GM12892 (cell line): ENCODE measurements at regions not wholly inside any gene's neighbourhood (a gene's known extent, or its start where the extent isn't known, plus 50 kb on each side); places are given as distances from the start of the nearest gene placed in this dataset.
"Not testable (repeated sequence)": the region's sequence is repeated elsewhere in the genome, so short reads cannot be mapped to it uniquely, and the experiment has no call there.

Experiments
- DNase-seq: peaks from one replicate; pipeline ENCODE4 v3.0.0; 2011; ENCODE audit not compliant: insufficient read length
- FAIRE-seq: peaks from 2 replicates; lab custom pipeline; 2011; peaks lifted over from hg19 to GRCh38; lab: Jason Lieb, UNC
- POLR2A ChIP-seq: IDR thresholded peaks from 2 replicates; pipeline ENCODE4 v1.6.1; 2011; ENCODE audit warnings: low read depth, low read length, control low read depth
- POLR2AphosphoS5 ChIP-seq: IDR thresholded peaks from 2 replicates; pipeline ENCODE4 v1.6.1; 2011; ENCODE audit warnings: low read depth, low read length, control low read depth
- TAF1 ChIP-seq: IDR thresholded peaks from 2 replicates; pipeline ENCODE4 v1.6.1; 2011; ENCODE audit warnings: low read depth, mild to moderate bottlenecking, control low read depth, low read length, borderline replicate concordance

DNA sequence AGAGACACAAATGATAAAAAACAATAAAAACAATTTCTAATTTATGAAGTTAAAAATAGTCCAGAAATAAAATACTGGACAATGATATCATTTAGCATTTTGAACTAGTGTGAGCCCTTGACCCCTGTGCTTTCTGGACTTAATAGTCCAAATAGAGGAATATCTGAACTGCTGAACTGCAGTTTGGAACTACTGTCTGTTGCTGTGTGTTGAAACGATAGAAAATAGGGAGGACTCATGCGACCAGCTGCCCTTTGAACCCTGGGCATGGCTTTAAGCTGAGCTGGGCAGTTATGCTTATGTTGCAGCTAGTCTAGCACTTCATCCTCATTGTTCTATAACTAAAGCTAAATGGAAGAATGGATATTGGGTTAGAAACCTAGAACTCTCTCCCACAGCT lies 99.5 kb downstream of the FMR1NB start:
- TF ChIP-seq TAF1 (no peak), POLR2AphosphoS5 (no peak), POLR2A (no peak)
- FAIRE-seq: no peak

DNA sequence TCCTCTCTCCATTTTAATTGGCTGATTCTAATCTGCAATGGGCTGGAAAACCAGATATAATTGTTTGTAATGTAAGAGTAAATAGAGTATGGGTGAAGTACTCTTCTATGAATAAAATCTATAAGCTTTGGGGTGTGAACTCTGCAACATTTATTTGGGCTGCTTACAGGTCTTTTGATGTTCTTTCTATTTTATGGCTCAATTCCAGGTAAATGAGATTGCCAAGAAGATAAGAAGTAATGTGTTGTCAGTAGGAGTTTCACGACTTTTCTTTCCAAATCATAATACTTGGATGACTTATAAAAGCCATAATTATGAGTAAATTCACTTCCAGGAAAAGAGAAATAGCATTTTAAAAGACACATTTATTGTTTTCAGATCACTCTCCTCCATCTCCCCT lies 103.5 kb downstream of the FMR1NB start:
- no peak for DNase-seq
- FAIRE-seq: no peak
- no peak for TF ChIP-seq POLR2A
- TF ChIP-seq TAF1: no peak
- no peak for TF ChIP-seq POLR2AphosphoS5

More for the DNA sequence above, 99.5 kb downstream of the FMR1NB start:
- DNase-seq: no peak

DNA sequence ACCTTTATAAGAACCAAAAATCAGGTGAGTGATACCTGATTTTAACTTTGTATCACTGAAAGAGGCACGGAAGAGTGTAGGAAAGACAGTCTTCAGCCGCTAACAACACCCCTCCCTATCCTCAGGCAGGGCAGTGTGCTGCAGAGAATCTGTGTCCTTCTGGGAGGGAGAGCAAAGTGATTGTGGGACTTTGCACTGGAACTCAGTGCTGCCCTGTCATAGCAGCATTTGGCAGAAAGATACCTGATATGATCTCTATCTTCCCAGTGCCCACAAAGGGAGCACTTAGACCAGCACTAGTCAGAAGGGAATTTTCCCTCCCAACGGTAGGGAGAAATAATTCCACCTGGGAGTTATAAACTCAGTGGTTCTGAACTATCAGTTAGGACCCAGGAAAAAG lies 139.0 kb downstream of the FMR1NB start:
- FAIRE-seq: no peak
- no peak for DNase-seq
- TF ChIP-seq POLR2AphosphoS5 (no peak), POLR2A (no peak), TAF1 (no peak)

DNA sequence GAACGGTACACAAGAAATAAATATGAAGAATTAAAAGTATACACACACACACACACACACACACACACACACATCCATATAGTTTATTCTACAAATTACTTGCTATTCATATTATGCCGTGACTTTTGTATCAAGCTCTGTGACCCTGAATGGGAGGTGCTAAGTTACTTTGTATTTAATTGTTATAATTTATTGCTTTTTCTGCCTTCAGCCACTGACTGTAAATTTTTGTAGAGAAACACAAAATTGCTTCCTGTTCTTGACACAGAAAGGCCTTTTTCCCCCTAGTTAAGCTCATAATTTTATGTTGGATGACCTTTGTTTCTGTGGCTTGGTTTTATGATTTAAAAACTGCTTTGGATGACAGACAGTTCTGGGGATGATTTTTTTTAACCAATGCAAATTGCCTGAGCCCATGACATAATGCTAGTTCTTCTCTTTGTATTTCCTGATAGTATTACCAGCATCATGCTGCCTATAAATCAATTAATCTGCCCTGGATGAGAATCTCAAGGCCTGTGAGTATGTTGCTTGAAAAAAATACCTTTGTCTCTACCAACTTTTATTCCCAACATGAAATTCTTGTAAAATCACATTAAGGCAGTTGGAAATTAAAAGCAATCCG lies 140.0 kb downstream of the FMR1NB start:
- FAIRE-seq: no peak
- TF ChIP-seq POLR2AphosphoS5 (no peak), TAF1 (no peak)
- no peak for DNase-seq

DNA sequence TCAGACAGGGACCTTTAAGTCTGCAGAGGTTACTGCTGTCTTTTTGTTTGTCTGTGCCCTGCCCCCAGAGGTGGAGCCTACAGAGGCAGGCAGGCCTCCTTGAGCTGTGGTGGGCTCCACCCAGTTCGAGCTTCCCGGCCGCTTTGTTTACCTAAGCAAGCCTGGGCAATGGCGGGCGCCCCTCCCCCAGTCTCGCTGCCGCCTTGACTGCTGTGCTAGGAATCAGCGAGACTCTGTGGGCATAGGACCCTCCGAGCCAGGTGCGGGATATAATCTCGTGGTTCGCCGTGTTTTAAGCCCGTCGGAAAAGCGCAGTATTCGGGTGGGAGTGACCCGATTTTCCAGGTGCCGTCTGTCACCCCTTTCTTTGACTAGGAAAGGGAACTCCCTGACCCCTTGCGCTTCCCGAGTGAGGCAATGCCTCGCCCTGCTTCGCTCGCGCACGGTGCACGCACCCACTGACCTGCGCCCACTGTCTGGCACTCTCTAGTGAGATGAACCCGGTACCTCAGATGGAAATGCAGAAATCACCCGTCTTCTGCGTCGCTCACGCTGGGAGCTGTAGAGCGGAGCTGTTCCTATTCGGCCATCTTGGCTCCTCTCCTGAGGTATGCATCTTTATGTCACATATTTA lies 147.9 kb downstream of the FMR1NB start:
- not testable (repeated sequence) for FAIRE-seq, DNase-seq

DNA sequence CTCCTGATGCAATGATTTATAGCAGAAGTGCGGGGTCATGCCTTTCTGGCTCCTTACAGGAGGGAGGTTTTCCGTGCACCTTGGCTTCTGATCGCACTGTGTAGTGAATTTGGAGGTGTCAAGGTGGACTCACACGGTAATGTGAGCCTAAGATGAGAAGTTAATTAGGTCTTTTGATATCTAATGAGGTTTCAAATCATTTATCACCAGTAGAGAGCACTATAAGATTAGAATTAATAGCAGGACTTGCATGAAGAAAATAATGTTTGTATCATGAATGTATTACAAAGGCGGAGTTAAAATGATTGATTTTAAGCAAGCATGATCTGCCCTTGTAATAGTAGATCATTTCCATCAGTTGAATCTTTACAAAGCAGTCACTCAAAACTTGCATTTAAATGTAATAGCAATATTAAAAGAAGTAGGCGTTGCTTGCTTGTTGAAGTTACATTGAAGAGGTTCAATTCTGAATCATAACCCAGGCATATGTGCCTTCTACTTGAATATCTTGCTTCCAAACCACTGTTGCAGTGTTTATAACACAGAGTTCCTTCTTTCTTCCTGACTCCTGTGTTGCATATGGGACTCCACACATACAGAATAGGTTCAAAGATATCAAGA lies 152.1 kb downstream of the FMR1NB start:
- no peak for TF ChIP-seq POLR2A
- TF ChIP-seq TAF1: no peak
- no peak for TF ChIP-seq POLR2AphosphoS5
- FAIRE-seq: no peak
- DNase-seq: no peak

DNA sequence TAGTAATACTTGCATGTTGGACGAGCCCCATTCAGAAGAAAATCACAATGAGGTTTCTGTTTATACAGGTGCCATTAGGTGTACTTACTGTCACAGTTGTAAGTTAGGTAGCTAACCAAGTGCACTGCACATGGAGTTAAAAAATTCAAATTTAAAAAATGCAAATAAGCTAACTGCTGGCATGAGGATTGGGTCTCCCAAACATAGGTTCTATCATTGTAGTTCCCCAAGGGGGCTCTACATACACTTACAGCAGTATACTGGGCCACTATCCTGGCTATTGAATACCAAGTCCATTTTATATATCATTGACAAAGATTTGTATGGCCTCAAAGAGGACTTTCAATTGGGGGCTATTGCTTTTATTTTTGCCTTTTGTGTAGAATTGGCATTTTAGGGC lies 153.4 kb downstream of the FMR1NB start:
- DNase-seq (no peak), FAIRE-seq (no peak)
- TF ChIP-seq TAF1 (no peak), POLR2A (no peak), POLR2AphosphoS5 (no peak)

DNA sequence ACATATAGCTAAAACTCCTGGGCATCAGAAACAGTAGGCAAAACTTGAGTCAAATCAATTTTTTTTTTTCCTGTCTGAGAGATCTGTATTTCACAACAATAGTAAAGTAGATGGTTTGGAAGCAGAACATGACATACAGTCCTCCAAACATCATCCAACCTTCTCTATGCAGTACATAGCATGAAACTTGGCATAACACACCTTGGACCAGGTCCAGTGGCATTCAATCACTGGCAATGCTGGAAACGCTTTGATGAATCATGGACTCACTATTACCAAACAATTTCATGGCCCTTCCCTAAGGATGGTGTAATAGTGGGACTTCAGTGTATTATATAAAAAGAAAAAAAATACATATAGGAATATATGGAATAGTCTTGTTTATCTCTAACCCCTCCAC lies 154.6 kb downstream of the FMR1NB start:
- no peak for TF ChIP-seq POLR2AphosphoS5
- no peak for TF ChIP-seq TAF1
- no peak for TF ChIP-seq POLR2A
- FAIRE-seq (no peak), DNase-seq (no peak)

DNA sequence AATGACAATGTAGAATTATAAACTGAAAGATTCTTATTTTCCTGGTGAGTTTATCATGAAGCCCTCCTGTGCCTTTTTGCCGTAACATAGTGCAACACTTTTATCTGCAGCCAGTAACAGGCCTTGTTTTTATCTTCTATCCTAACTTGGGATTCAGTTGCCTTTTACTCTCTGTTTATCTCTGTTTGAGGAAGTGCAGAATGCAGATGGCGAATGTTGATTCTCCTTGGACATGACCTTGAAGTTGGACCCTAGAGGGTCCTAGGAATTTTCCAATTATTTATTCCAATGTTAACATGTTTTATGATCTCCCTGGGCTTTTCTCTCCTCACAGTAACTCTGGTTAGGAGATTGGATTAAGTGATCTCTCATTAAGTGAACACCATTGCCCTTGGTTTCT lies 165.0 kb downstream of the FMR1NB start:
- TF ChIP-seq POLR2AphosphoS5 (no peak), TAF1 (no peak), POLR2A (no peak)
- FAIRE-seq: no peak
- DNase-seq: no peak

DNA sequence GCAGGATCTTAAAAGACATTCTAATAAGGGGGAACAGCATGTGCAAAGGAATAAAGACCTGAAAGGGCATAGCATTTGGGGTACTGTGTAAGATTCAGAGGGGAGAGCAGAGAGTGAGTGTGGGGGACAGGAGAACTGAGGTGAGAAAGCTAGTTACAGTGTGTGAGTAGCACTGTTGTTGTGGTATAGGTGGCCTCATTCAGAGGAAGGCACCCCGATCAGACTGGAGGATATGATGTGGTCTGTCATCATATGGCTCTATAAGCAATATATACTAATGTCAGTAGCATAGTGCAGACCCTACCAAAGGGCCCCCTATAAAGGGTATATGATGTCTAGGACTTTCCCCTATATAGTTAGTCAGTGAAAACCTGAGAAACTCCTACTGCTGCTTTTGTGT lies 175.8 kb downstream of the FMR1NB start:
- DNase-seq (no peak), FAIRE-seq (no peak)
- TF ChIP-seq POLR2AphosphoS5: no peak
- TF ChIP-seq POLR2A: no peak
- no peak for TF ChIP-seq TAF1

DNA sequence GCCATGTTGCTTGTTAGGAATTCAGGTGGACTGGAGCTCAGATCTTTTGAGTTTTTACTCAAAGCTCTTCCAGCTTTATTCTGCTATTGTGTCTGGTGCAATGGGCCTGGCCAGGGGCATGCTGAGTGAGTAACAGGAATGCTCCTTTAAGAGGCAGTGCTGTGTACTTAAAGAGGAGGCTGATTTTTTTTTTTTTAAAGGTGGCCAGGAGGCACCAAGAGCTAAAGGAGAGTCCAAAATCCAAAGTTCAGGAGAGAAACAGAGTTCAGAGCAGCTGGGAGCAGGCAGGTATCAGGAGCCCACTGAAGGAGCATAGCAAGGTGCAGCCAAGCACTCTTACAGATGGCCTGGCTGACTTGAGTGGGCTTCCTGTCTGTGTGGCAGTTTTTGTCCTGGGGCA lies 178.7 kb downstream of the FMR1NB start:
- TF ChIP-seq TAF1: no peak
- FAIRE-seq: no peak
- no peak for DNase-seq

DNA sequence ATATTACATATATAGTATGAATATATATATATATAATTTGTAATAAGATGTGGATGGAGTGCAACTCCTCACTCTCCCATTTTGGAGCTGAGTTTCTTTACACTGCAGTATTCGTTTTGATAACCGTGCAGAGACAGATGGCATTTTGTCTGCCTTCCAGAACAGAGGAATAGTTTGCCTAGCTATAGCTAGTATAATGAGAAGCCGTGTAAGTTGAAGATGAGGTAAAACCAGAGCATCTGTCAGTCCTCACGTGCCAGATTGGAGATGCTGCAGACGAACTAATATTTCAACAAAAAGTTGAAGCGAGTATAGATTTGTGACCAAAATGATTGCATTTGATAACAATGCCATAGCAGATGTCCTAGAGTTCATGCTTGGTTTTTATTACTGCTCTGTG lies 180.6 kb downstream of the FMR1NB start:
- FAIRE-seq (no peak), DNase-seq (no peak)
- no peak for TF ChIP-seq POLR2AphosphoS5
- TF ChIP-seq TAF1: no peak
- no peak for TF ChIP-seq POLR2A

DNA sequence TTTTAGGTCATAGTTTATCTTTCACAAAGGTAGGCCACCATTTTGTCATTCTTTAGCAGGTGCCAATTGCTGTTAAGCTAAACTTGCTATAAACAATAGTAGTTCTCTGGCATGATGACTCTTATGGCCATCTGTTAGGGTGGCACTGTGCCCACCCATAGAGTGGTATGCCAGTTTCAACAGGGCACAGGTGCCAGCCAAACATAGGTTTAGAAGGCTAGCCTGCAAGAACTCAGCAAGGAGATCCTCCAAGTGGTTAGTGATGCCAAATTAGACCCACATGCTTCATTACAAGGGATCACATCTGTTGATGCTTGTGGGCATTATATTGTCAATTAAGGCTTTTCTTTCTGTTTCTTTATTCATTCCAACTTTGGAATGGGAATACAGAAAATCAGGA lies 204.5 kb downstream of the FMR1NB start:
- no peak for DNase-seq
- no peak for FAIRE-seq
- TF ChIP-seq POLR2AphosphoS5: no peak
- no peak for TF ChIP-seq TAF1
- no peak for TF ChIP-seq POLR2A
